Inflammatory macrophage (primary cell): ENCODE measurements at regions not wholly inside any gene's neighbourhood (a gene's known extent, or its start where the extent isn't known, plus 50 kb on each side); places are given as distances from the start of the nearest gene placed in this dataset.
"Not testable (repeated sequence)": the region's sequence is repeated elsewhere in the genome, so short reads cannot be mapped to it uniquely, and the experiment has no call there.

Experiments used
- DNase-seq, 2 donors: peaks; one replicate each; pipeline ENCODE4 v3.0.0-alpha.2; 2020 to 2022

DNA sequence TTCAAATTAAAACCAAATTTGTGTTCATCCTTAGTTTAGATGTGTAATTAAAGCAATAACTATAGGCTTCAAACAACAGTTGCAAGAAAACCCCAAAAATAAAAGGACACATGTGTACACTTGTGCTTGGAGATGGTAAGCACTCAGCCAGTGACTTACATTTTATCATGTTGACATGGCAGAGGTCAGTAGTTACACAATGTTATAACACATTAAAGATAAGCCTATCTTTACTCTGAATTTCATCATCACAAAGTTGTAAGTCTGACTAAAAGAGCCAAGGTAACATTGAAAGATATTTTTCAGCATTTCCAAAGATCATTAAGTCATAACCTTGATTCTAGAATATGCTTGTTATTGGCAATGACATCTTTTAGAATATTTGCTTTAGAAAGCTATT is 98.5 kb upstream of the PNPLA4 start:
- no peak for DNase-seq

DNA sequence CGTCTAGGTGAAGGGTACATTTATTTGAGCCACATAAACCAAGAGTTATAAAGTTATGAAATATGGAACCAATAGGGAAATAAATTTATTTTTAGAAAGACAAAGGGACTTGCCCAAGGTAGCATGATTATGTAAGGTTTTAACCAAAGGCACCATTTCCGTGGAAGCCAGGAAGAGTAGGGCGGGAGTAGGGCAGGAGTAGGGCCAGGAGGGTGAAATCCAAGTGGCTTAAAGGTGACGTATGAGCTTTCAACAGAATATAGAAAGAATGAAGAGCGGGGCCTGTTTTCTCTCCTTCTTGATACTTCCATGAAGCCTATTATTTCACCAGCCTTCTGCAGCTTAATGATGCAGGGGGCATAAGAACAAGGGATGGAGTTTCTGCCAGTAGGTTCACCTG is 91.7 kb upstream of the PNPLA4 start:
- DNase-seq: no peak

DNA sequence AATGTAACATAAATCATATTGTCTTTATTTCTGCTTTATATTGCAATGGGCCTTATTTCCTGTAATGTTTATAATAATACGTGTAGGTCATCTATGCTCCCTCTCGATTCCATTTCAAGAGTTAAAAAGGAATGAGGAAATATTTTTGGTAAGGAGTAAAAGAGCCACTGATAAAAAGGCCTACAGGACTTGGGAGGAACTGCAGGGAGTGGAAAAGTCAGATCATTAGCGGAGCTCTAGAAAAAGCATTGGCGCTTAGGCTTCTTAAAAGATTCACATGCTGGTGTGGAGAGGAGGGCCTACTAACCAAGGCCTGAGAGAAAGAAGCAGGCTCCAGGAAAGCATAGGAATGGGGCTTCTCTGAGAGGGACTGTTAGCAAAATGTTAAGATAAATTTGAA is 82.9 kb upstream of the PNPLA4 start:
- no peak for DNase-seq

GRCh38 chrX:8005678-8006347 is 78.6 kb upstream of the PNPLA4 start:
- no peak for DNase-seq

DNA sequence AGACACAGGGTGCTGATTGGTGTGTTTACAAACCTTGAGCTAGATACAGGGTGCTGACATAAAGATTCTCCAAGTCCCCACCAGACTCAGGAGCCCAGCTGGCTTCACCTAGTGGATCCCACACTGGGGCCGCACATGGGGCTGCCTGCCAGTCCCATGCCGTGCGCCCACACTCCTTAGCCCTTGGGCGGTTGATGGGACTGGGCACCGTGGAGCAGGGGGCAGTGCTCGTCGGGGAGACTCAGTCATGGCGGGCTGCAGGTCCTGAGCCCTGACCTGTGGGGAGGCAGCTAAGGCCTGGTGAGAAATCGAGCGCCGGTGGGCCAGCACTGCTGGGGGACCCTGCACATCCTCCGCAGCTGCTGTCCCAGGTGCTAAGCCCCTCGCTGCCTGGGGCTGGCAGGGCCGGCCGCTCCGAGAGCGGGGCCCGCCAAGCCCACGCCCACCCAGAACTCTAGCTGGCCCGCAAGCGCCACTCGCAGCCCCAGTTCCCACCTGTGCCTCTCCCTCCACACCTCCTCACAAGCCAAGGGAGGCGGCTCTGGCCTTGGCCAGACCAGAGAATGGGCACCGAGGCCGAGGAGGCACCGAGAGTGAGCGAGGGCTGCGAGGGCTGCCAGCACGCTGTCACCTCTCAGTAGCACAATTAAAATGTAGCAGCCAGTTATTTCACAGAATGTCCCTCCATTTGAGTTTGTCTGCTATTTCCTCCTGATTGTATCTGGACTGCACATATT is 76.1 kb upstream of the PNPLA4 start:
- DNase-seq: no peak

DNA sequence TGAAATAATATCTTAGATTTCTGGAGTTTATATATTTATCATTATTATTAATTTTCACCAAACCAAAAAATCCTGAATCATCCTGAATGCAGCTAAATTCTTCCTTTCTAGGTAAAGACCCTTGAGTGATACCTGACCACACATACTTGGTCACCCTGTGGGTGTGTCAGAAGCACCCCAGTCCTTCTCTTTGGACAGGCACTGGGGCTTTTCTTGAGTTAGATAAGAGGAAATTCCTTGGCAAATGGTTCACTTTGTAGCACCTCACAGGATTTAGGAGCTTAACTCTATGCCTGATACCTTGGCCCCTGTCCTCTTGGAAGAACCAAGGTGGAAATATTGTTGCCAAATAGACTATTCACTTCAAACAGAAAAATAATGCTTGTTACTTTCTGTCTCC is 69.6 kb upstream of the PNPLA4 start:
- DNase-seq: no peak

DNA sequence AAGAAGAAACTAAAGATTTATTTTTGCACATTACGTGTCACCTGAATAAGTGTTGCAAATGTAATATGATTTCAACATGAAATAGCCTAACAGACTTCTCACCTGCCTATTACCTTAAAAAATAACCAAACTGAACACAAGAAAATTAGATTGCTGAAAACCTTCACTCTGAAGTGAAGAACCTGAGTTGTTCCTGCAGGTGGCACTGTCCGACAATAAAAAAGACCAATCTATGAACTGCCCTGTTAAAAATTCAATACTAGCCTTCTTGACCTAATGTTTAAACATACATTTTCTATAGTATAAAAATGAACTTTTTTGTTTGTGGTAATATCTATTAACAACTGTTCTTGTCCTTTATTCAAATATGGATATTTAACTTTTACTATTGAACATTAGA is 69.2 kb upstream of the PNPLA4 start:
- peak; percentile 27 to 30 for DNase-seq

GRCh38 chrX:7993873-7994272 is 66.7 kb upstream of the PNPLA4 start:
- peak; percentile 16 to 19 for DNase-seq

GRCh38 chrX:7988013-7988759 is 61.0 kb upstream of the PNPLA4 start:
- not testable (repeated sequence) for DNase-seq

- peak; percentile 60 to 74 for DNase-seq
Observed at GRCh38 chrX:7987160-7988012, 60.2 kb upstream of the PNPLA4 start.

GRCh38 chrX:7986738-7987137 is 59.5 kb upstream of the PNPLA4 start:
- not testable (repeated sequence) for DNase-seq

GRCh38 chrX:7985568-7985967 is 58.4 kb upstream of the PNPLA4 start:
- DNase-seq: no peak

DNA sequence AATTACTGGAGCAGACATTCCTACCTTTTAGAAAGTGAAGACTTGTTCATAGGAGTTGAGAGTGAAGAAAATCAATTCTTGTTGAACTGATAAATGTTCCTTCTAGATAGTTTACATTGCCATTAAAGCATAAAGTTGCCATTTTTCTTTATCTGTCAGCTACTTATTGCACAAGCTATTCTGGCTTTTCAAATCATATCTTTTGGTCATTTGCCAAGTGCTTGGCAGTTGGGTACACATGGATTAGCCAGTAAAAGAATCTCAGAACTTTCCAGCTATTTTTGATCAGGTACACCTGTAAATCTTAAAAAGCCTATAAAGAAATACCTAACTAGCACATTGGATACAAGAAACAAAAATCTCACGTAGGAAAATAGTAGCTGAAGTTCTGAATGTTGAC is 56.4 kb upstream of the PNPLA4 start:
- no peak for DNase-seq
